Peyer's patch (tissue), 4 donors: ENCODE measurements at regions not wholly inside any gene's neighbourhood (a gene's known extent, or its start where the extent isn't known, plus 50 kb on each side); places are given as distances from the start of the nearest gene placed in this dataset.

Experiments
- POLR2A ChIP-seq, 2 donors: fragments of 450-650 bp; IDR thresholded peaks; one replicate each; pipeline ENCODE4 v1.5.1; 2017; ENCODE audit warnings: antibody characterized with exemption in 2 of 2, mild to moderate bottlenecking in 2 of 2, moderate library complexity in 2 of 2
- TF ChIP-seq, protein P1 (sequence below), 6 experiments: fragments of 450-650 bp in 4 of 6; fragments of 200-600 bp in 2 of 6; sonication (generic) in 1 of 6; IDR thresholded peaks; one replicate each; pipeline ENCODE4 v1.5.1; 2017 to 2019; ENCODE audit warnings: antibody characterized with exemption in 6 of 6, mild to moderate bottlenecking in 3 of 6, moderate library complexity in 1 of 6

DNA sequence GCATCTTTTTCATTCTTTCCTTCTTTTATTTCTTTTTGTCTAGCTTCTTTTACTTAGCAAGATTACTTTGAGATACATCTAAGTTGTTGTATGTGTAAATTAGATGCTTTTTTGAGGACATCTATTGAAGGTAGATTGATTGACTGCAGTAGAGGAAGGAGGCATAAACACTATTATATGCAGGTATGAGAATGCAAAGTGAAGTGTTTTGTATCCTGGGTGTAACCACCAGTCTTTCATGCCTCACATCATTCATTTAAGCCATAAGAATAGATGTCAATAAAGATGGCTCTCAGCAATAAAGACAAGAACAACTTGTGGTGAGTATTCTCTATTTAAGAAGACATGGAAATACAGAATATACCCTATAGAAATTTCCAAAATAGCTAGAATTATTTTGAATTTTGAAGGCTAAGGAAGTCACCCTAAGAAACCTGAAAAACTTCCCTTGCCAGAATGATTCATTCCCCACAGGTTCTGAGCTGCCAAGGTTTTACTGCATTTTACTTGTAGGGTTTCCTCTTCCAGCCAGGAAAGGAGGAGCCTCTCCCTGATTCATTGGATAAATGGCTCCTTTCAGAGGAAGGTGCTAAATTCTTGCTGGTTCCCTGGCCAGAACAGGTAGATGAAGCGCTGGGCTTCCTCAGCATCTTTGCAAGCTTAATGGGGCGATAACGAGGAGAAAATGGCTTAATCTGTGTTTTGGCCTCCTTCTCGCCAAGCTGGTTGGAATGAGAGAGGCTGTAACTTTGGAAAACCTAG is 279.8 kb upstream of the SLC14A2 start:
- no peak for TF ChIP-seq POLR2A (IDR thresholded peaks at IDR 0.05)
- TF ChIP-seq, protein P1, sequence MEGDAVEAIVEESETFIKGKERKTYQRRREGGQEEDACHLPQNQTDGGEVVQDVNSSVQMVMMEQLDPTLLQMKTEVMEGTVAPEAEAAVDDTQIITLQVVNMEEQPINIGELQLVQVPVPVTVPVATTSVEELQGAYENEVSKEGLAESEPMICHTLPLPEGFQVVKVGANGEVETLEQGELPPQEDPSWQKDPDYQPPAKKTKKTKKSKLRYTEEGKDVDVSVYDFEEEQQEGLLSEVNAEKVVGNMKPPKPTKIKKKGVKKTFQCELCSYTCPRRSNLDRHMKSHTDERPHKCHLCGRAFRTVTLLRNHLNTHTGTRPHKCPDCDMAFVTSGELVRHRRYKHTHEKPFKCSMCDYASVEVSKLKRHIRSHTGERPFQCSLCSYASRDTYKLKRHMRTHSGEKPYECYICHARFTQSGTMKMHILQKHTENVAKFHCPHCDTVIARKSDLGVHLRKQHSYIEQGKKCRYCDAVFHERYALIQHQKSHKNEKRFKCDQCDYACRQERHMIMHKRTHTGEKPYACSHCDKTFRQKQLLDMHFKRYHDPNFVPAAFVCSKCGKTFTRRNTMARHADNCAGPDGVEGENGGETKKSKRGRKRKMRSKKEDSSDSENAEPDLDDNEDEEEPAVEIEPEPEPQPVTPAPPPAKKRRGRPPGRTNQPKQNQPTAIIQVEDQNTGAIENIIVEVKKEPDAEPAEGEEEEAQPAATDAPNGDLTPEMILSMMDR (IDR thresholded peaks at IDR 0.05): no peak
